GM03348 (cell line): ENCODE measurements at regions not wholly inside any gene's neighbourhood (a gene's known extent, or its start where the extent isn't known, plus 50 kb on each side); places are given as distances from the start of the nearest gene placed in this dataset.

Source experiments
- DNase-seq: peaks from one replicate; pipeline ENCODE4 v3.0.0; 2012; ENCODE audit warnings: low spot score

- DNase-seq, result no peak
Measured at GRCh38 chr6:153625089-153625488, 414.0 kb upstream of the OPRM1 start.

GRCh38 chr6:153624528-153624927 lies 414.5 kb upstream of the OPRM1 start:
- no peak for DNase-seq

- no peak for DNase-seq
Measured at GRCh38 chr6:153623496-153623895, 415.5 kb upstream of the OPRM1 start.

GRCh38 chr6:153621491-153621890 lies 417.5 kb upstream of the OPRM1 start:
- DNase-seq, result no peak

- no peak for DNase-seq
Measured at GRCh38 chr6:153621070-153621469, 418.0 kb upstream of the OPRM1 start.

GRCh38 chr6:153618371-153619322 lies 420.4 kb upstream of the OPRM1 start:
- DNase-seq, result no peak

GRCh38 chr6:153616506-153616905 lies 422.5 kb upstream of the OPRM1 start:
- no peak for DNase-seq

- DNase-seq, result no peak
Measured at GRCh38 chr6:153613719-153614455, 425.2 kb upstream of the OPRM1 start.

GRCh38 chr6:153602401-153602800 lies 436.6 kb upstream of the OPRM1 start:
- DNase-seq, result no peak

GRCh38 chr6:153599901-153600300 lies 439.1 kb upstream of the OPRM1 start:
- no peak for DNase-seq

- DNase-seq, result no peak
Measured at GRCh38 chr6:153595903-153596302, 443.1 kb upstream of the OPRM1 start.

GRCh38 chr6:153594871-153595270 lies 444.2 kb upstream of the OPRM1 start:
- DNase-seq, result no peak

GRCh38 chr6:153591159-153591558 lies 447.9 kb upstream of the OPRM1 start:
- no peak for DNase-seq

GRCh38 chr6:153590411-153590810 lies 448.6 kb upstream of the OPRM1 start:
- DNase-seq, result no peak

GRCh38 chr6:153588330-153588729 lies 450.7 kb upstream of the OPRM1 start:
- no peak for DNase-seq

- DNase-seq, result no peak
Measured at GRCh38 chr6:153583685-153584084, 452.6 kb upstream of the RGS17 start.

- no peak for DNase-seq
Measured at GRCh38 chr6:153580776-153581175, 449.7 kb upstream of the RGS17 start.

- DNase-seq, result no peak
Measured at GRCh38 chr6:153575528-153575927, 444.4 kb upstream of the RGS17 start.

- DNase-seq, result no peak
Measured at GRCh38 chr6:153574231-153574630, 443.1 kb upstream of the RGS17 start.

- no peak for DNase-seq
Measured at GRCh38 chr6:153572371-153572770, 441.3 kb upstream of the RGS17 start.

GRCh38 chr6:153568628-153569027 lies 437.5 kb upstream of the RGS17 start:
- DNase-seq, result no peak

GRCh38 chr6:153564803-153565202 lies 433.7 kb upstream of the RGS17 start:
- no peak for DNase-seq

- DNase-seq, result no peak
Measured at GRCh38 chr6:153563001-153563400, 431.9 kb upstream of the RGS17 start.
